Peyer's patch (tissue), 4 donors: ENCODE measurements at regions not wholly inside any gene's neighbourhood (a gene's known extent, or its start where the extent isn't known, plus 50 kb on each side); places are given as distances from the start of the nearest gene placed in this dataset.

ENCODE experiments used
- POLR2A ChIP-seq, 2 donors: fragments of 450-650 bp; IDR thresholded peaks; one replicate each; pipeline ENCODE4 v1.5.1; 2017; ENCODE audit warnings: antibody characterized with exemption in 2 of 2, mild to moderate bottlenecking in 2 of 2, moderate library complexity in 2 of 2
- TF ChIP-seq, protein P1 (sequence below), 6 experiments: fragments of 450-650 bp in 4 of 6; fragments of 200-600 bp in 2 of 6; sonication (generic) in 1 of 6; IDR thresholded peaks; one replicate each; pipeline ENCODE4 v1.5.1; 2017 to 2019; ENCODE audit warnings: antibody characterized with exemption in 6 of 6, mild to moderate bottlenecking in 3 of 6, moderate library complexity in 1 of 6

GRCh38 chr6:90860822-90861601 is 274.1 kb upstream of the MAP3K7 start:
- TF ChIP-seq, protein P1, sequence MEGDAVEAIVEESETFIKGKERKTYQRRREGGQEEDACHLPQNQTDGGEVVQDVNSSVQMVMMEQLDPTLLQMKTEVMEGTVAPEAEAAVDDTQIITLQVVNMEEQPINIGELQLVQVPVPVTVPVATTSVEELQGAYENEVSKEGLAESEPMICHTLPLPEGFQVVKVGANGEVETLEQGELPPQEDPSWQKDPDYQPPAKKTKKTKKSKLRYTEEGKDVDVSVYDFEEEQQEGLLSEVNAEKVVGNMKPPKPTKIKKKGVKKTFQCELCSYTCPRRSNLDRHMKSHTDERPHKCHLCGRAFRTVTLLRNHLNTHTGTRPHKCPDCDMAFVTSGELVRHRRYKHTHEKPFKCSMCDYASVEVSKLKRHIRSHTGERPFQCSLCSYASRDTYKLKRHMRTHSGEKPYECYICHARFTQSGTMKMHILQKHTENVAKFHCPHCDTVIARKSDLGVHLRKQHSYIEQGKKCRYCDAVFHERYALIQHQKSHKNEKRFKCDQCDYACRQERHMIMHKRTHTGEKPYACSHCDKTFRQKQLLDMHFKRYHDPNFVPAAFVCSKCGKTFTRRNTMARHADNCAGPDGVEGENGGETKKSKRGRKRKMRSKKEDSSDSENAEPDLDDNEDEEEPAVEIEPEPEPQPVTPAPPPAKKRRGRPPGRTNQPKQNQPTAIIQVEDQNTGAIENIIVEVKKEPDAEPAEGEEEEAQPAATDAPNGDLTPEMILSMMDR (IDR thresholded peaks at IDR 0.05): no peak
- TF ChIP-seq POLR2A (IDR thresholded peaks at IDR 0.05): no peak
